Upper lobe of left lung (tissue), 4 donors: ENCODE measurements at regions not wholly inside any gene's neighbourhood (a gene's known extent, or its start where the extent isn't known, plus 50 kb on each side); places are given as distances from the start of the nearest gene placed in this dataset.

Source experiments
- POLR2A ChIP-seq, 4 donors: fragments of 450-650 bp; IDR thresholded peaks; one replicate each; pipeline ENCODE4 v1.5.1; 2016 to 2017; ENCODE audit warnings: antibody characterized with exemption in 4 of 4, mild to moderate bottlenecking in 2 of 4
- POLR2AphosphoS5 ChIP-seq, 2 donors: sonication (generic); formaldehyde crosslinking; IDR thresholded peaks; one replicate each; pipeline ENCODE4 v1.5.1; 2017; ENCODE audit warnings: antibody characterized with exemption in 2 of 2
- TF ChIP-seq, protein P1 (sequence below), 6 experiments: fragments of 450-650 bp in 4 of 6; fragments of 200-600 bp in 2 of 6; sonication (generic) in 2 of 6; IDR thresholded peaks; one replicate each; pipeline ENCODE4 v1.5.1; 2016 to 2019; ENCODE audit warnings: antibody characterized with exemption in 6 of 6

GRCh38 chr2:45192481-45192880 is 183.2 kb upstream of the SIX2 start:
- TF ChIP-seq, protein P1, sequence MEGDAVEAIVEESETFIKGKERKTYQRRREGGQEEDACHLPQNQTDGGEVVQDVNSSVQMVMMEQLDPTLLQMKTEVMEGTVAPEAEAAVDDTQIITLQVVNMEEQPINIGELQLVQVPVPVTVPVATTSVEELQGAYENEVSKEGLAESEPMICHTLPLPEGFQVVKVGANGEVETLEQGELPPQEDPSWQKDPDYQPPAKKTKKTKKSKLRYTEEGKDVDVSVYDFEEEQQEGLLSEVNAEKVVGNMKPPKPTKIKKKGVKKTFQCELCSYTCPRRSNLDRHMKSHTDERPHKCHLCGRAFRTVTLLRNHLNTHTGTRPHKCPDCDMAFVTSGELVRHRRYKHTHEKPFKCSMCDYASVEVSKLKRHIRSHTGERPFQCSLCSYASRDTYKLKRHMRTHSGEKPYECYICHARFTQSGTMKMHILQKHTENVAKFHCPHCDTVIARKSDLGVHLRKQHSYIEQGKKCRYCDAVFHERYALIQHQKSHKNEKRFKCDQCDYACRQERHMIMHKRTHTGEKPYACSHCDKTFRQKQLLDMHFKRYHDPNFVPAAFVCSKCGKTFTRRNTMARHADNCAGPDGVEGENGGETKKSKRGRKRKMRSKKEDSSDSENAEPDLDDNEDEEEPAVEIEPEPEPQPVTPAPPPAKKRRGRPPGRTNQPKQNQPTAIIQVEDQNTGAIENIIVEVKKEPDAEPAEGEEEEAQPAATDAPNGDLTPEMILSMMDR (IDR thresholded peaks at IDR 0.05), result no peak
- TF ChIP-seq POLR2AphosphoS5 (IDR thresholded peaks at IDR 0.05) (no peak), POLR2A (IDR thresholded peaks at IDR 0.05) (no peak)
